Activated naive CD8-positive, alpha-beta T cell treated with anti-CD3 and anti-CD28 coated beads for 36 hours (primary cell): ENCODE measurements at regions not wholly inside any gene's neighbourhood (a gene's known extent, or its start where the extent isn't known, plus 50 kb on each side); places are given as distances from the start of the nearest gene placed in this dataset.

Experiments
- DNase-seq: peaks from one replicate; pipeline ENCODE4 v3.0.0; 2021
- H3K27ac Mint-ChIP-seq: one replicate; pipeline ENCODE4 v1.8.0; 2022; ENCODE audit warnings: mild to moderate bottlenecking, moderate library complexity, mixed read lengths
- H3K27me3 Mint-ChIP-seq: one replicate; pipeline ENCODE4 v1.8.0; 2022; ENCODE audit warnings: mild to moderate bottlenecking, mixed read lengths
- H3K36me3 Mint-ChIP-seq: one replicate; pipeline ENCODE4 v1.8.0; 2021; ENCODE audit warnings: mild to moderate bottlenecking, mixed read lengths
- H3K4me1 Mint-ChIP-seq: one replicate; pipeline ENCODE4 v1.8.0; 2021; ENCODE audit warnings: mixed read lengths
- H3K4me3 Mint-ChIP-seq: one replicate; pipeline ENCODE4 v1.8.0; 2022; ENCODE audit warnings: mild to moderate bottlenecking, moderate library complexity, mixed read lengths
- H3K9me3 Mint-ChIP-seq: one replicate; pipeline ENCODE4 v1.8.0; 2022; ENCODE audit warnings: mixed read lengths

- DNase-seq: no peak
- Mint-ChIP-seq H3K4me3 (no peak overlapping the region), H3K9me3 (no peaks in the 10 kb centered on the region), H3K27ac (no peak overlapping the region), H3K4me1 (no peaks in the 10 kb centered on the region), H3K27me3 (no peaks in the 10 kb centered on the region), H3K36me3 (no peaks in the 10 kb centered on the region)
Observed at GRCh38 chr17:70017112-70017511, 57.9 kb upstream of the KCNJ16 start.

GRCh38 chr17:70017941-70018340 lies 57.1 kb upstream of the KCNJ16 start:
- Mint-ChIP-seq H3K36me3 (no peaks in the 10 kb centered on the region), H3K9me3 (no peaks in the 10 kb centered on the region), H3K27ac (no peak overlapping the region), H3K27me3 (no peaks in the 10 kb centered on the region), H3K4me3 (no peak overlapping the region), H3K4me1 (no peaks in the 10 kb centered on the region)
- no peak for DNase-seq

- Mint-ChIP-seq H3K9me3 (no peaks in the 10 kb centered on the region), H3K27ac (no peak overlapping the region), H3K27me3 (no peaks in the 10 kb centered on the region), H3K36me3 (no peaks in the 10 kb centered on the region), H3K4me1 (no peaks in the 10 kb centered on the region), H3K4me3 (no peak overlapping the region)
- DNase-seq: no peak
Observed at GRCh38 chr17:70021726-70022125, 53.3 kb upstream of the KCNJ16 start.

- H3K4me1 Mint-ChIP-seq: no peaks in the 10 kb centered on the region
- no peak overlapping the region for H3K4me3 Mint-ChIP-seq
- no peaks in the 10 kb centered on the region for H3K36me3 Mint-ChIP-seq
- DNase-seq: no peak
- H3K27me3 Mint-ChIP-seq: no peaks in the 10 kb centered on the region
- H3K27ac Mint-ChIP-seq: no peak overlapping the region
- H3K9me3 Mint-ChIP-seq: no peaks in the 10 kb centered on the region
Observed at GRCh38 chr17:70022175-70022574, 52.9 kb upstream of the KCNJ16 start.

GRCh38 chr17:70024253-70024652 lies 50.8 kb upstream of the KCNJ16 start:
- DNase-seq: no peak
- no peaks in the 10 kb centered on the region for H3K9me3 Mint-ChIP-seq
- no peak overlapping the region for H3K27ac Mint-ChIP-seq
- H3K36me3 Mint-ChIP-seq: no peaks in the 10 kb centered on the region
- H3K27me3 Mint-ChIP-seq: no peaks in the 10 kb centered on the region
- H3K4me1 Mint-ChIP-seq: no peaks in the 10 kb centered on the region
- no peak overlapping the region for H3K4me3 Mint-ChIP-seq
